SK-N-MC (cell line): ENCODE measurements at regions not wholly inside any gene's neighbourhood (a gene's known extent, or its start where the extent isn't known, plus 50 kb on each side); places are given as distances from the start of the nearest gene placed in this dataset.

Experiments
- EZH2 ChIP-seq: fragments of 200-600 bp; sonication (generic); IDR thresholded peaks from one replicate; pipeline ENCODE4 v1.6.1; 2017; ENCODE audit warnings: antibody characterized with exemption
- POLR2AphosphoS5 ChIP-seq: IDR thresholded peaks from 2 replicates; pipeline ENCODE4 v1.6.1; 2012; ENCODE audit warnings: mild to moderate bottlenecking, low read depth, low read length, borderline replicate concordance

- TF ChIP-seq POLR2AphosphoS5: no peak
- TF ChIP-seq EZH2: no peak
Observed at GRCh38 chr12:46468813-46469212, 96.2 kb upstream of the SLC38A2 start.
